HK-2 (cell line): ENCODE measurements at regions not wholly inside any gene's neighbourhood (a gene's known extent, or its start where the extent isn't known, plus 50 kb on each side); places are given as distances from the start of the nearest gene placed in this dataset.
A peak's percentile ranks its signal among the peaks of the same experiment; 100 is the strongest.
"Not testable (repeated sequence)": the region's sequence is repeated elsewhere in the genome, so short reads cannot be mapped to it uniquely, and the experiment has no call there.

ENCODE experiments used
- DNase-seq: peaks from one replicate; pipeline ENCODE4 v3.0.0-alpha.2; 2018; ENCODE audit not compliant: unreplicated experiment

DNA sequence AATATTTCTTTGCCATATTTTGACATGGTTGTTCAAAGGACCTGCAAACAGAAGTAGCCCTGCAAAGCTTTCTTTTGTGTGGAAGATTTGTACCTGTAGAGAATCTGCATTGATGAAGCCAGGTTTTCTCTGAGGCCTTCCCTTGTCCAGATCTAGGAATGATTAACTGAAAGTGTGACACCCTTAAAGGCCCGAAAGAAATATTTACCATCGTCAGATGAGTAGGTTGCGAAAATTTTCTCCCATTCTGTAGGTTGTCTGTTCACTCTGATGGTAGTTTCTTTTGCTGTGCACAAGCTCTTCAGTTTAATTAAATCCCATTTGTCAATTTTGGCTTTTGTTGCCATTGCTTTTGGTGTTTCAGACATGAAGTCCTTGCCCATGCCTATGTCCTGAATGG, 439.0 kb downstream of the SMARCA1 start:
- DNase-seq, result not testable (repeated sequence)

DNA sequence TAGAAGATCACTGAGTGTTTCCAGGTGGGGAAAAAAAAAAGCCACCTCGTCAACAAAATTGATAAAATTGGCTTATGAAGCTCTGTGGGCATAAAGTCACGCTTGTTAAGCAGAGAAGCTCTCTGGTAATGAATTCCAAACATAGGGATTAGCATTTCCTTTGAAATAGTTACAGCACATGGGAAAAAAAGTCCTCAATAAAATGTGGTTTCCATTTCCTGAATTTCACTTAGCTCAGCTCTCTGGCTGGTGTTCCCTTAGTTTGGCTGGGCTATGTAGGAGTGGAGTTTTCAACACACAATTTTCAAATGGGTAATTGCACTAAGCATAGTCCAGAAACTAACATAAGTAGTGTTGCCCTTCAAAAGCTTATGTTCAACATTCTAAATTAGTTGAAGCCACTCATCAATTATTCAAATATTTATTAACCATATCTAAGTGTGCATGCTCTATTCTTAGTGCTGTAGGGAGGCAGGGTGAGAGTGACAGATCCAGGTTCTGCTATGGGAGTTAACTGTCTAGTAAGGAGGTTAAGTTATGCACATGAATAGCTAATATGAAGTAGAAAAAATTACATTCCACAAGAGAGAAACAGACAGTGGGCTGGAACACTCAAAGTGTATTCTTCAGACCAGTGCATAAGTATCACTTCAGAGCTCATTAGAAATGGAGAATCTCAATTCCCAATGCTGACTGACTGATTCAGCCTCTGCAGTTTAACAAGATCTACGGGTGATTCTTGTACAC, 445.7 kb downstream of the SMARCA1 start:
- no peak for DNase-seq

DNA sequence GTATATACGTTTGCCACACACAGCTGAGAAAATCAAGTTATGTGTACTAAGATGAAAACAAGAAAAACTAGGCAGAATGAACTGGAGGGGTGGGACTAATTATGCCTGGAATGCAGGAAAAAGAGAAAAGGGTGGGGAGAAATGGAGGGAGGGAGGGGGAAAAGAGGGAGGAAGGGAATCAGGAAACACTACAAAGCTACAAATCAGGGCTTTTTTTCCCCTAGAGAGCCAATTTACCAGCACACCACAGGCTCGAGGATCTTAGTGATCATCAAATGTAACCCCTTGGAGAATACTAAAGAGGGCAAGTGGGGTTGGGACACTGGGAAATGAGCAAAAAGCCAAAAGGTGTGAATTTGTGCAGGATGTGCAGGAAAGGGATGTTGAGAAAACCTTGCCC, 451.9 kb downstream of the SMARCA1 start:
- DNase-seq, result no peak

DNA sequence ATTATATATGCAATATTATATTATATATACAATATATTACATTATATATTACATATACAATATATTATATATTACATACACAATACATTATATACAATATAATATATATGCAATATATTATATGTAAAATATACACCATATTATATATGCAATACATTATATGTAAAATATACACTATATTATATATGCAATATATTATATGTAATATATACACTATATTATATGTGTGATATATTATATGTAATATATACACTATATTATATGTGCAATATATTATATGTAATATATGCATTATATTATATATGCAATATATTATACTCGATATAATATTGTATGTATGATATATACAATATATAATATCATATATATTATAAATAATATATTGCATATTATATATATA, 457.4 kb downstream of the SMARCA1 start:
- DNase-seq, result no peak

DNA sequence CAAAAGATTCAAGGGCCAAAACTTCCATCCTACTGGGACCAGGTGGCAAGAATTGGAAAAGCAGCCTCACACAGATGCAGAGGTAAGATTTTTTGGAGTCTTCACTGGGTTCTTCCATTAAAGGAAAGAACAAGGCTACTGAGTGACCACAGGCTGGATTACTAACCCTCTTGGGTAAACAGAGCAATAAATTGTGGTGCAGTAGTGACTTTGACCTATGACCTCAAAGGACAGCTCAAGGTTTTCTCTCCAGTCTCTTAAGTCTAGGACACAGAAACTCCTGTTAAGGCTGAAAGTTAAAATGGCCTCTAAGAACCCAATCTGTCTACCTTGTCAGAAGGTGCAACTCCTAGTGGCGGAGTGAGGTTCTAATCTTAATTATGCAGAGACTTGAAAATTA, 464.9 kb downstream of the SMARCA1 start:
- DNase-seq, result no peak

DNA sequence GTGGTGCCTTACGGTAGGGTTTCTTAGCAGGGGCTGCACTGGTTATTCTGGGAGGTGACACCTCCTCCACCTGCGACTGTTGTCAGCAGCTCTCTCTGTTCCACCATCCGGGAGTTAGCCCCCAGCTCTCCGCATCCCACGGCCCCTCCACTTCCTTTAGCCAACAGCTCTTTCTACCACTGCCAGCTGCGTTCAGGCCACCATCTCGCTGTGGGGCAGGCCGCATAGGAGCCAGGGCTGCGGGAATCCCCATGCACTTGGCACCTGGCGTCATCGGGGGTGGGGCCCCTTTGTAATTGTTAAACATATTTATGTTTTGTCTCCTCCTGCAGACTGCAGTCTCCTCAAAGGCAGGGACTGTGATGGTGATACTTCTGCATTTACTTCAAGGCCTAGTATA, 480.2 kb downstream of the SMARCA1 start:
- no peak for DNase-seq

DNA sequence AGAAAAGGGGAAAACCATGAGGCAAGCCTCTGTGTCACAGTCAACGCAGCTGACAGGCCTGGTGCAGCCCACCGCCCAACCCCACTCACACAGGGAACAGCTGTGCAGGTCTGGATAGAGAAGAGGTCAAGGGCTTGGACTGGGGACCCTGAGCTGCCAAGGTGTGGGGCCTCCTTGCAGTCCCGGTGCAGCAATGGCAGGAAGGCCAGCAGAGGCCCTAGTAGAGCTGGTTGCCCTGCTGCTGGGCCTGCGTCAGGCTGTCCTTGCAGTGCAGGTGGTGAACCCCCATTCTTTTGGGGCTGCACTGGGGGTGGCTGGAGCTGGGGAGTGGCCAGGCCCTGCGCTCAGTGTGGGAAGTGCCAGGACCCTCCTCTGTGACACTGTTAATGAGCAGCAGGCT, 482.0 kb downstream of the SMARCA1 start:
- DNase-seq, result no peak

DNA sequence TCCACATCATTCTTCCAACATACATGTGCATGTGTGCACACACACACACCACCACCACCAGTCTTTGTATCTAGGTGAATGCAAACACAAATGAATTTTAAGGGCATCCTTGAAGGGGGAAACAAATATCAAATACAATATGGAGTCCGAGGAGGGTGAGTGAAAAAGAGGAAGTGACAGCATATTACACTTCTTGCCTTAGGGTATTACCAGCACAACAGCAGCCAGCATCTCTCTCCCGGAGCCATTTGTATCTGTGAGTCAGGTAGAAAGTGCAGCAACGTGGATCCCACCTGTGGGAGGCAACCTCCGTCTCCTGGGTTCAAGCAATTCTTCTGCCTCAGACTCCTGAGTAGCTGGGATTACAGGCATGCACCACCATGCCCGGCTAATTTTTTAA, 483.2 kb downstream of the SMARCA1 start:
- no peak for DNase-seq

DNA sequence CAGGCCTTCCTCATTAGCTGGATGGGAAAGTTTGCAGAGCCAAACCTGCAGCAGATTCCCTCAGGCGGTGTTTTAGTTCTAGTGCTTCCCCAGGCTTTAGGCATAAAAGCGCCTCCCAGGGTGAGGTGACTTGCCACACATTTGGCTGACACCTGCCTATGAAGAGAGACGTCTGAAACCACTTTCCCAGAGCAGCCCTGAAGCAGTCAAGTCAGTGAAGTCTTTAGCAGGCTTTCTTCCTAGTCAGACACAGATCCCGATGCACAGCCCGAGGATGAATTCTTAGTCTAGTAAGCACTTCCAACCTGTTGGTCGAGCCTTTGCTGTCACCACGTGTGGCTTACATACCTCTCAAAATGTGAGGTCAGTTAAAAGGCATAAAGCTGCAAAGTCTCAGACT, 484.1 kb downstream of the SMARCA1 start:
- no peak for DNase-seq

DNA sequence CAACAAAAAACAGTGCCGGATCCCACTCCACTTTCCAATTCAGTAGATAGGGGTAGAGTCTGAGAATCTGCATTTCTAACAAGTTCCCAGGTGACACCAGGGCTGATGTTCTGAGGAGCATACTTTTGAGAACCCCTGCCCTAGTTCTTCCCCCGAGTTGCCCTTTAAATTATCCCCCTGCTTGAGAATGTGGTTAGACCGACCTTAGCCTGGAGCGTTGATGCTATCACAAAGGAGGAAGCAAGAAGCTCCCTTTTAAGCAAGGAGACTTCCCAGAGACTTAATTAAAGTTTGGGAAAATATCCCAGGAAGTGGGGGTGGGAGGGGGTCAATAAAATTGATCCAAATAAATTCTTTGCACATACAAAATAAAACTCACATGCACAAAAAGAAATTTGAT, 485.9 kb downstream of the SMARCA1 start:
- DNase-seq, result no peak

DNA sequence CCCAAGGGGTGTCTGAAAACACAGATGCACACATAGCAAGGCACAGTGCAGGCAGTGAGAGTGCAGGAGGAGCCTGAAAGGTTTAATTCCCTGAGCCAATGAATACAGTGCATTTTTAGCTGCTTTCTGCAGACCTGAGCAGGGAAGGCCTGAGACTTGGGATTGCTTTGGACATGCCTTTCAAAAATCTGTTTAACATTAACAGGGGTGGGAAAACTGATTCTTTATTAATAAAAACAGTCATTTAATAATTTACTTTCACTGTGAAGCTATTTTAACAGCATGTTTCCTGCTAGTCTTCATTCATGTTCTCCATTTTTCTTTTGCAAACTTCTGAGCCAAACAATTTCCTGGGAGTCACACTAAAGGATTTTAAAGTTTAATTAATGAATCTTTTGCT, 488.1 kb downstream of the SMARCA1 start:
- DNase-seq, result no peak

DNA sequence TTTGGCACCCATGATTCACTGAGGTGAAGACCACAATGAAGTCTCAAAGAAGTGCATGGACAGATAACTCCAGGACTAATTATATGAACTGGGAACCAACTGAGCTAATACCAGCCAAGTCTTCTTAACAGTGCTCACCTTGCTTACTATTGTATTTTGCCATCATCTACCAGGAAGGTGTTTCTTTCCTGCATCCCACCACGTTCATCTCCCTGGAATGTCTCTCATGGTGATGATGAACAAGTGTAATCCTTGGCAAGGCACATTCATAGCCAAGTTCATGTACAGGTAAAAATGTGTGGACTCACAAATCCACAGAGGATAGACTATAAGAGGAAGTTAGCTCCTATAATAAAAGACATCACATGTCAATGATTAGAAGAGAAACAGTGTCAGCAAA, 489.1 kb downstream of the SMARCA1 start:
- no peak for DNase-seq

DNA sequence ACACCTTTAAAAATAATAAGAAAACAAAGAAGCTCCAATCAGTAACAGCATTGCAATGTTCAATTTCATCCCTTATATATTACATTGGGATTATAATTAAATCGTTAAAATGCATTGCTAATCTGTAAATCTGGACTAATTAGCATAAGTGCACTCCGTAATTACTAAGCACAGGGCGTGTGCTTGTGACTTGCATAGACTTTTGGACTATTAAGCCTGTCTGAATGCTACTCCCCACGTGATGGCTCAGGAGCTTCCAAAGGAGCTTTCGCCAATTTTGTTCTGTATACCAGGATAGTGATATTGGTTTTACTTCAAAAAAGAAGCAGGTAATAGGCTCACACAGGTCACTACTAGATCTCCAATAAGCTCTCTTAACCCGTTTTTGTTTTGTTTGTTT, 497.1 kb downstream of the SMARCA1 start:
- DNase-seq, result no peak

DNA sequence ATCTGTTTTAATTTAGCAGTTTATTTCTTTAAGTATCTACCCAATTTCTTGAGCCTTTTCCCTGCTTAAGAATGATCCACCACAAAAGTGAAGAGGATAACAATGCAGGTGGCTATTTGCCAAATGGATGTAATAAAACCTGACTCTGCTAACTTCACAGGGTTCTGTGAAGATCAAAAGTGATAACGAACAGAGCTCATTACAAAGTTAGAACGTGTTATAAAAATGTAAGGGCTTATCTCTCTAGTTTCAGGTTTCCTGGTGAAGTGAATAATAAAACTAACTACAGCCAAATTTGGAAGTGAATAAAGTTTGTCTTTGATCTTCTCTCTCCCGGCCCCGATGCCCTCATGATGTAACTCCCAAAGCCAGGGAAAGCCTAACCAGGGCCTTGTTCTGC, 497.9 kb downstream of the SMARCA1 start:
- no peak for DNase-seq

DNA sequence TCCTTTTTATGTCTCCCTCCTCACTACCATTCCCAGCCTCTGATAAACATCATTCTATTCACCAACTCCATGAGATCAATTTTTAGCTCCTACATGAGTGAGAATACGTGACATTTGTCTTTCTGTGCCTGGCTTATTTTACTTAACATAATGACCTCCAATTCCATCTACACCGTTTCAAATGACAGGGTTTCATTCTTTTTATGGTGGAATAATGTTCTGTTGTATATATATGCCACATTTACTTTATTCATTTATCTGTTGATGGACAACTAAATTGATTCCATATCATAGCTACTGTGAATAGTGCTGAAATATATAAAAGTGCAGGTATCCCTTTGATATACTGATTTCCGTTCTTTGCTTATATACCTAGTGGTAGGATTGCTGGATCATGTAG, 503.9 kb downstream of the SMARCA1 start:
- DNase-seq, result no peak

DNA sequence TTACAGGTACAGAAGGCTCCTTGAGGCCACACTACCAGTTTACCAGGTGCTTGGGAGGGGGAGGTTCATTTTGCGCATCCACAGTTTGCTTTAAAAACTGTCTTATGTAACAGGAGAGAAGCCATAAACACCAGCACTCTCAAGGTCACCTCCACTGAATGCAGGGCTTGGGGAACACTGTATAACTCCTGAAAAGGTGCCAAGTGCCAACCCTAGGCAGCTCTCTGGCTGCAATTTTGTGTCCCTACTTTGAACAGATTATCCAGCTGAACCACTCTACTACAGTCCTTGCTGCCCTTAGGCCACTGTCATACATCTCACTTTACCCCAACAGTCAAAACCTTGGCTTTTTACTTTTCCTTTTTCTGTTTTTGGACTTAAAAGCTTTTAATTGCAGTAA, 507.9 kb downstream of the SMARCA1 start:
- no peak for DNase-seq

DNA sequence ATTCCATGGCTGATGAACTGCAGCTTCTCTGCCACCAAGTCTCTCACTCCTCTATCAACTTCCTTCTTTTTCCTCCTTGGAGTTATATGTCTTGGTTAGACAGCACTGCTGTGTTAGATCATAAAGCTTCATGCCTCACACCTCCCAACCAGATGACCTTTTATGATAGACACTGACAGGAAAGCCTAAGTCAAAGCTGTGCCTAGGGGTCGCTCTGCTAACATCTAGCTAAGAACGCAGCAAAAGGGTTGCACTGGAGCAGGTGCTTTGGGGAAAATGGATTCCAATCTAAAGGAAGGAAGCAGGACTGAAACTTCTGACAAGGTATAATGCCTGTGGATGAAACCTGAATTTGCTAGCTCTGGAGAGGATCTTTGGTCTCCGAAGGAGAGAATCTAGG, 509.7 kb downstream of the SMARCA1 start:
- no peak for DNase-seq

DNA sequence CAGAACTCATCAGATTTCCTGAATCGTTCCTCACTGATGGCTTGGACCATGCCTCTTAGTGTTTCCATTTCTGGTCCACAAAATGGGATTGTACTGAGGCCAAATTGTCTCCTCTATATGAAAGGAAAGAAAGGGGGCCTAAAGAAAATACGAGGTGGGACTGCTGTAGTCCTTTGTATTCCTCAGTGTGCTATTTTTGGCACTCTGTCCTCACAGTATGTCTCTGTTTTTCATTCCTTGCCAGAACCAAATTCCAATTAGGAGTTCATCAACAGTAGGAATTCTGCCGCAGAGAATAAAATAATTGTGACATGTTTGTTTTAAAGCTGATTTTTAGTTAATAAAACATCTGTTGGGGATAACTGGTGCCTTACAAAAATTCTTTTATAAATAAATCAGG, 515.7 kb downstream of the SMARCA1 start:
- DNase-seq, result no peak

DNA sequence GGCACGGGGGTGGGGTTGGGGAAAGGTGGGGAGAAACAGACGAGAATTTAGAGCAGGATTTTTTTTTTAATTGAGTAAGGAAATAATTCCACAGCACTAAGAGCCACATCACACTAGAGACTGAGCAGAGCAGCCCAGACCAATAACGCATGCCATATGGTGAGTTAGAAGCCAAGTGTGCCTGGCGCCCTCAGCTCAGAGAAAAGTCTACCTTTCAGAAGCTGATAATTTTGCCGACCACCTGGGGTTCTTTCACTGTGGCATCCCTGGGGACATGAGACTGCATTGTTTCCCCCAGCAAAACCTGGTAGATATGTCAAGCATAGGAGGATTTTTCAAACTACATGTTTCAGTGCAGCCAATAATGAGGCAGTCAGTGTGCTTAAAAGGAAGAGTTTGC, 516.8 kb downstream of the SMARCA1 start:
- no peak for DNase-seq

DNA sequence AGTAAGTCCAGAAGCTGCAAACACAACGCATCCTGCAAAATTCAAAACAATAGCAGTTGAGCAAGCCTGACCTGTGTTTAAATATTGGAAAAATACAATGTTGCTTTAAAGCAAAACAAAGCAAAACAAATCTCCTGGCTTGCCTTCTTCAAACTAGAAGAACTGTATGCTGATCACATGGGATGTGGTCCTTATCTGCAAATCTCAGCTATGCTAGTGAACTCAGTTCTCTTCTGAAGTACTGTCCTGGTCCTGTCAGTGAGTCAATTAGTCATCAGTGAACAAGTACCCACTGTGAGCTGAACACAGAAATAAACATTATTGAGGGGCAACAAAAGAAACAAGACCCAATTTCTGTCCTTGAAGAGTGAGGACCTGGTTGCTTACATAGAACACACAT, 522.5 kb downstream of the SMARCA1 start:
- DNase-seq, result no peak

DNA sequence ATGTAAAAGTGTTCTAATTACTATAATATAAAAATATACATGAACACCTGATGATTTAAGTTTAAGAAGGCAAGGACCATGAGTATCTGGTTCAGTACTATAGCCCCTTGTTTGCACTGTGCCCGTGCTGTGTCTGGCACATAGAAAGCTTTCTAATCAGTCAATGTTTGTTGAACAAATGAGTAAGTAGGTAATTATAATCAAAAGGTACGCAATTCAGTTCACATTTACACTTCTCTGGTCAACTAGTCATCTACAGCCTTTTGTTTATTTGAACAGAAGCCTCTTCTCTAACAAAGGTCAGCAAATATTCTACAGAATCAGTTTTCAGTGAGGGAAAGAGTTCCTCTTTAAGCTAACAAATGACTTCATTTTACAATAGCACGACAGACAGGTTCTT, 523.3 kb downstream of the SMARCA1 start:
- no peak for DNase-seq

DNA sequence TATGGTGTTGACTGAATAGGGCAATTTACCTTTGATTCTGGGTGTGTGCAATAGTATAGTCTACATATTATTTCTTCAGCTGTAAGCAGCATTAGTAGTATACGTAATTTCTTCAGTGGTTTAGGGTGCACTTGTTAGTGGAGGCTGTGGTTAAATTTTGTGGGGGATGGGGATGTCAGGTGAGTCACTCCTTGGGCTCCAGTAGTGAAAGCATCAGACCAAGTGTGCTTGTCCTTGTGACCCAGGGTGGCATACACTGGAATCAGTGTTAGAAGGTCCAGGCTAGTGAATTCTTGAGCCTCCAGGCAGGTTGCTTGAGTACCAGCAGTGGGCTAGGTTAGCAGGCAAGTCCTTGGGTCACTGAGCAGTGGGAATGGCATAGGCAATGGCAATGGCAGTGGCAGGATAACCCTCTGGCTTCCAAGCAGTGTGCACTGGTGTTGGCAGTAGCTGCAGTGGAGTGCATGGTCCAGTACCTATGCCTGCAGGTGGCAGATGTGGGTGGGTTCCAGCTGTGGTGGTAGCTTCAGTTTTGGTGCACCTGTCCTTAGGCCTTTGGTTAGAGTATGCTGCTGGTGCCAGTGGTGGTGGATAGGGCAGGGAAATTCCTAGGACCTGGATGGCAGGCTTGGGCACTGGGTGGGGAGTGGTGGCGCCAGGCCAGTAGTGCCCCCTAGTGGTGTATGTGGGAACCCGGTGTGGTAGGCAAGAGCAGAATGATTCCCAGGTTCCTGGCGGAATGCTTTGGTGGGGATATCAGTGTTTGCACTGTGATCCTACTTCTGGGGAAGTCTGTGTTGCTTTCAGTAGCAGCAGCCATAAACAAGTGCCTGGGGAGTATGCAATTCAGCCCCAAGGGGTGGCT, 531.0 kb downstream of the SMARCA1 start:
- DNase-seq, result no peak

DNA sequence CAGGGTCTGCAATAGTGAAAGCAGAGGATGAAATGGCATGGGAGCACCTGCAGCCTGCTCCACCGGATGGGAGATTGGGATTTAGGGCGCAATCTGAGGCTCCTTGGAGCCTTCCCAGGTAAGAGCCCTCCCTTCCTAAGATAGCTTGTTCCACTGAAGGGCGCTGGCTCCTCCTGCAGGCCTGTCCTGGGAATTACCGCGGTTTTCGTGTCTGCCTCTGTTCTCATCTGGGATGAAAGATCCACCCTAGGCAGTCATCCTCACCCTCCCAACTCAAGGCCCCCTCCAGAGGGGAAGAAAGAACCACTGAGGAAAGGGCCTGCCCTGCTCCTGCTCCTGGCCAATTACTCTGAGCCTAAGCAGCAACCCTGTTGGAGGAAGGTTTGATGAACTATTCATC, 547.5 kb downstream of the SMARCA1 start:
- peak; percentile 38 for DNase-seq
